T-helper 17 cell (primary cell): ENCODE measurements at regions not wholly inside any gene's neighbourhood (a gene's known extent, or its start where the extent isn't known, plus 50 kb on each side); places are given as distances from the start of the nearest gene placed in this dataset.

Source experiments
- ATAC-seq: fragments of 150-1000 bp; cut with Tn5 transposase; 2 replicates; pipeline ENCODE4 v1.10.0; 2021; ENCODE audit warnings: mild to moderate bottlenecking, moderate library complexity
- DNase-seq, 3 donors: peaks; one replicate each; pipeline versions ENCODE4 v3.0.0 to v3.0.0-alpha.2; 2020 to 2021
- H3K9me3 ChIP-seq: one replicate; pipeline ENCODE4 v1.7.0; 2013; ENCODE audit warnings: low read length, mild to moderate bottlenecking; ENCODE audit not compliant: control insufficient read depth, poor library complexity, severe bottlenecking
- H3K27ac Mint-ChIP-seq: one replicate; pipeline ENCODE4 v1.8.0; 2022; ENCODE audit warnings: mild to moderate bottlenecking, moderate library complexity, mixed read lengths
- H3K27me3 Mint-ChIP-seq: one replicate; pipeline ENCODE4 v1.8.0; 2022; ENCODE audit warnings: mixed read lengths
- H3K36me3 Mint-ChIP-seq: one replicate; pipeline ENCODE4 v1.8.0; 2022; ENCODE audit warnings: low read depth, mixed read lengths
- H3K4me1 Mint-ChIP-seq: one replicate; pipeline ENCODE4 v1.8.0; 2022; ENCODE audit warnings: mild to moderate bottlenecking, mixed read lengths
- H3K4me3 Mint-ChIP-seq: one replicate; pipeline ENCODE4 v1.8.0; 2022; ENCODE audit warnings: mild to moderate bottlenecking, moderate library complexity, mixed read lengths

DNA sequence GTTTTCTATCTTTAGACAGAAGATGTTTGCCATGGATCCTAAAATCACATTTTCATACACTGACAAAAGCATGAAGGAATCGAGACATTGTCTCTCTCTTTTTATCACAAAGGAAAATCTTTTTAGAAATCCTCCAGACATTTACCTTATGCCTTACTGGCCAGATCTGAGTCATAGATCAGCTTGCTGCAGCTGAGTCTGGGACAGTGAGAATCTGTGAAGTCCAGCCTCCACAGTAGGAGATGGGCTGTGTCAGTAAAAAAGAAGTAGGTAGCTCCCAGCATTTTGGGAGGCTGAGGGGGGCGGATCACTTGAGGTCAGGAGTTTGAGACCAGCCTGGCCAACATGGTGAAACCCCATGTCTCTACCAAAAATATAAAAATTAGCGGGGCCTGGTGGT is 333.4 kb upstream of the ZNF462 start:
- no peaks in the 10 kb centered on the region for H3K4me1 Mint-ChIP-seq
- no peaks in the 10 kb centered on the region for H3K27me3 Mint-ChIP-seq
- H3K36me3 Mint-ChIP-seq, result no peaks in the 10 kb centered on the region
- no peak overlapping the region for H3K27ac Mint-ChIP-seq
- H3K9me3 ChIP-seq, result no peaks in the 10 kb centered on the region
- DNase-seq, result no peak
- no peak for ATAC-seq
- no peak overlapping the region for H3K4me3 Mint-ChIP-seq

DNA sequence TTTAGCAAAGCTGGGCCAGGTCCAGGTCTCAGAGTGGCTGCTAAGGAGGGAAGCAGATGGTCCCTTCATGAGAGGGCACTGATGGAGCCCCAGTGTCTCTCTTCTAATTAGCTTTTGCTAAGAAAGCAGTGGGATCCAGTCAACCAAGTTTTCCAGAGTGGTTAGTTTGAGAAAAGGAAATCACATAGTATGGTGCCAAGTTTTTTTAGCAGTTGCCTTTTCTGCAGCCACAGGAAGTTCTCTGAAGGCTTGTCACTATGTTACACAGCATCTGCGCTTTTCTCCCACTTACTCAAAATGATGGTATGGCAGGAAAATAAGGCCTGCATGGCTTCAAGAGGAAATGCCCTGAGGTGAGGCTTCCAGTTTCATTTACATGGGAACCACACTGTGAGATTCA is 331.5 kb upstream of the ZNF462 start:
- ATAC-seq (no peak), DNase-seq (no peak)
- H3K9me3 ChIP-seq, result no peaks in the 10 kb centered on the region
- Mint-ChIP-seq H3K27ac (no peak overlapping the region), H3K27me3 (no peaks in the 10 kb centered on the region), H3K36me3 (no peaks in the 10 kb centered on the region), H3K4me1 (no peaks in the 10 kb centered on the region), H3K4me3 (no peak overlapping the region)

DNA sequence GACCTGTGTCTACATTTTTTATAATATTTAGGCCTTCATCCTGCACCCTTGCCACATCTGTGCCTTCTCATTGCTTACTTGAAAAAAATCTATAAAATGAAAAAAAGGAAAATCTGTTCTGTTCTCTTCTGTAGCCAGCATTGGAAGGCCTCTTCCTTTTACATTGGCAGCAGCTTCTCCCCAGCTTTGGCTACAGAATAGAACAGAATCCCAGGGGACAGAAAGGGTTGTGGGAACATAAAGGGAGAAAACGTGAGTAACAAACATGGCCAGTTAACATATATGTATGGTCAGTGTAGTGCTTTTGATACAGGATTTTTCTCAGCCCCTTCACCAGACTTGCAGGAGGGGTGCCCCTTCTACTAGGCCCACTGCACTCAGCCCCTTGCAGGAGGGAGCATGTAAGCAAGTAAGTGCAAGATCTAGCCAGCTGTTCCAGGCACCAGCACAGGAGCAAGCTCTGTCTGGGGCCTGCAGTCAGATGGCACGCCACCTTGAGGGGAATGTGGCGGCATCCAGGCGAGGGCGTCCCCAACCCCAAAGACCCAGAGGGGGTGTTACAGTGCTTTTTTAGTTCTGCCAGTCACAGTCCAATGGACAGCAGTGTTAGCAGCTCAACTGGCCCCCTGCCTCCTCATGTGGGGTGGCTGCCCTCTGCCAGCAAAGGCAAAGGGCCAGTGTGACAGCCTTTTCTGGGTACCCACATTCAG is 330.5 kb upstream of the ZNF462 start:
- H3K4me3 Mint-ChIP-seq, result no peak overlapping the region
- no peaks in the 10 kb centered on the region for H3K9me3 ChIP-seq
- DNase-seq (no peak), ATAC-seq (no peak)
- H3K27me3 Mint-ChIP-seq, result no peaks in the 10 kb centered on the region
- no peaks in the 10 kb centered on the region for H3K4me1 Mint-ChIP-seq
- no peak overlapping the region for H3K27ac Mint-ChIP-seq
- no peaks in the 10 kb centered on the region for H3K36me3 Mint-ChIP-seq

DNA sequence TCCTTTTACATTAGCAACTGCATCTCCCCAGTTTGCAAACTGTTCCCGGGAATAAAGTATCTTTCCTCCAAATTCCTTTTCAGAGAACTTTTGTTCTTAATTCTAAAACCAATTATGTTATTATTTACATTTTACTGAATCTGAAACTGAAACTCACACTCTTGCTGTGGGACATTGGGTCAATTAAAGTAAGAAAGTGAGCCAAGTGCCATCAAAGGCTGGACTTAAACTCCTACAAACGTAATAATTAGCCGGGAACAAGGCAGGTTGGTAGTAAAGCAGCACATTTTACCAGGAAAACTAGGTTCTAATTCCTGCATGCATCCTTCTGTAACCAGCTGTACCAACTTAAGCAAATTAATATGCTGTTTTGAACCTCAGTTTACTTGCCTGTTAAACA is 328.2 kb upstream of the ZNF462 start:
- no peaks in the 10 kb centered on the region for H3K4me1 Mint-ChIP-seq
- no peaks in the 10 kb centered on the region for H3K9me3 ChIP-seq
- no peaks in the 10 kb centered on the region for H3K36me3 Mint-ChIP-seq
- no peak overlapping the region for H3K27ac Mint-ChIP-seq
- no peak overlapping the region for H3K4me3 Mint-ChIP-seq
- ATAC-seq, result no peak
- no peak for DNase-seq
- H3K27me3 Mint-ChIP-seq, result no peaks in the 10 kb centered on the region

DNA sequence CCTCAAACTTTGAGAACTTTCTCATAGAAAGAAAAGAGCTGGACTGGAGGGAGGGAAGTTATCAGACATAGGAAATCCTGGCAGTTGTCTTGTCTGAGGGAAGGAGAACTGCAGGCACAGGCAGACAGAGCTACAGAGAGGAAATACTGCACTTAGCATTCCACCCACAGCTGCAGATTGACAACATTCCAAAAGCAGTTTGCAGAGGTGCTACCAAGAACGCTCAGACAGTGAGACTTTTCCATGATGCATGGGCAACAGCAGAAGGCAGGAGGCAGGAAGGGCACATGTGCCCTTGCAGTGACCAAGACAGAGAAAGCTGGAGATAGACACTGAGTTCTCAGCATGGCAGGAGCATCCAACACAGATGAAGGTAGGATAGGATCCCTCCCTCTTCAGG is 327.5 kb upstream of the ZNF462 start:
- no peaks in the 10 kb centered on the region for H3K9me3 ChIP-seq
- H3K4me1 Mint-ChIP-seq, result no peaks in the 10 kb centered on the region
- H3K27ac Mint-ChIP-seq, result no peak overlapping the region
- no peak for ATAC-seq
- H3K36me3 Mint-ChIP-seq, result no peaks in the 10 kb centered on the region
- no peaks in the 10 kb centered on the region for H3K27me3 Mint-ChIP-seq
- no peak overlapping the region for H3K4me3 Mint-ChIP-seq
- no peak for DNase-seq

- H3K27ac Mint-ChIP-seq, result no peak overlapping the region
- no peaks in the 10 kb centered on the region for H3K9me3 ChIP-seq
- no peak overlapping the region for H3K4me3 Mint-ChIP-seq
- H3K4me1 Mint-ChIP-seq, result no peaks in the 10 kb centered on the region
- H3K27me3 Mint-ChIP-seq, result no peaks in the 10 kb centered on the region
- ATAC-seq (no peak), DNase-seq (no peak)
- no peaks in the 10 kb centered on the region for H3K36me3 Mint-ChIP-seq
These were observed 304.8 kb upstream of the ZNF462 start for GRCh38 chr9:106557996-106558667.

- Mint-ChIP-seq H3K4me1 (no peaks in the 10 kb centered on the region), H3K27me3 (no peaks in the 10 kb centered on the region), H3K36me3 (no peaks in the 10 kb centered on the region), H3K27ac (no peak overlapping the region), H3K4me3 (no peak overlapping the region)
- ATAC-seq (no peak), DNase-seq (no peak)
- H3K9me3 ChIP-seq, result no peaks in the 10 kb centered on the region
These were observed 302.4 kb upstream of the ZNF462 start for GRCh38 chr9:106560540-106560939.

GRCh38 chr9:106575823-106576222 is 287.1 kb upstream of the ZNF462 start:
- H3K36me3 Mint-ChIP-seq, result no peaks in the 10 kb centered on the region
- no peaks in the 10 kb centered on the region for H3K27me3 Mint-ChIP-seq
- no peaks in the 10 kb centered on the region for H3K9me3 ChIP-seq
- no peak overlapping the region for H3K27ac Mint-ChIP-seq
- ATAC-seq (no peak), DNase-seq (no peak)
- H3K4me1 Mint-ChIP-seq, result no peaks in the 10 kb centered on the region
- no peak overlapping the region for H3K4me3 Mint-ChIP-seq

GRCh38 chr9:106576232-106576760 is 286.7 kb upstream of the ZNF462 start:
- DNase-seq, result no peak
- H3K36me3 Mint-ChIP-seq, result no peaks in the 10 kb centered on the region
- H3K9me3 ChIP-seq, result no peaks in the 10 kb centered on the region
- H3K4me3 Mint-ChIP-seq, result no peak overlapping the region
- H3K27ac Mint-ChIP-seq, result no peak overlapping the region
- no peaks in the 10 kb centered on the region for H3K4me1 Mint-ChIP-seq
- no peak for ATAC-seq
- H3K27me3 Mint-ChIP-seq, result no peaks in the 10 kb centered on the region

DNA sequence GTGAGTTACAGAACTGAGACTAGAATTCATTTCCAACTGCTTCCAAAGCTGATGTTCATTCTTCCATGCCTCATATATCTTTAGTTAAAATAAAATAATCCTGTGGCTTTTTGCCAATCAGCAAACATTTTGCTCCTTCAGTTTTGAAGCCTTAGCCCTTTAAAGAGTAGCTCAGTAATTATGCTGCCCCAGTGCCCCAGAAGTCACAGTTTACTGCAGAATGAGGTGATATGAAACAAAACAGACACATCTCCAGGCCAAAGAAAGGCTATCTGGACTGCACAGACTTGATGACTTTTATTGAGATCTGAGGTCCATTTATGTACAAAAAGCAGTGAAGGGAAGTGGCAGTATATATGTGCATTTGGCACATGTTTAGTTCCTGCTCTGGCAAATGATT is 285.8 kb upstream of the ZNF462 start:
- no peaks in the 10 kb centered on the region for H3K4me1 Mint-ChIP-seq
- no peak overlapping the region for H3K4me3 Mint-ChIP-seq
- no peaks in the 10 kb centered on the region for H3K27me3 Mint-ChIP-seq
- no peaks in the 10 kb centered on the region for H3K9me3 ChIP-seq
- DNase-seq (no peak), ATAC-seq (no peak)
- no peaks in the 10 kb centered on the region for H3K36me3 Mint-ChIP-seq
- no peak overlapping the region for H3K27ac Mint-ChIP-seq

GRCh38 chr9:106580546-106580945 is 282.4 kb upstream of the ZNF462 start:
- H3K4me1 Mint-ChIP-seq, result no peaks in the 10 kb centered on the region
- no peaks in the 10 kb centered on the region for H3K27me3 Mint-ChIP-seq
- no peak for ATAC-seq
- H3K27ac Mint-ChIP-seq, result no peak overlapping the region
- H3K36me3 Mint-ChIP-seq, result no peaks in the 10 kb centered on the region
- no peak for DNase-seq
- no peaks in the 10 kb centered on the region for H3K9me3 ChIP-seq
- H3K4me3 Mint-ChIP-seq, result no peak overlapping the region

DNA sequence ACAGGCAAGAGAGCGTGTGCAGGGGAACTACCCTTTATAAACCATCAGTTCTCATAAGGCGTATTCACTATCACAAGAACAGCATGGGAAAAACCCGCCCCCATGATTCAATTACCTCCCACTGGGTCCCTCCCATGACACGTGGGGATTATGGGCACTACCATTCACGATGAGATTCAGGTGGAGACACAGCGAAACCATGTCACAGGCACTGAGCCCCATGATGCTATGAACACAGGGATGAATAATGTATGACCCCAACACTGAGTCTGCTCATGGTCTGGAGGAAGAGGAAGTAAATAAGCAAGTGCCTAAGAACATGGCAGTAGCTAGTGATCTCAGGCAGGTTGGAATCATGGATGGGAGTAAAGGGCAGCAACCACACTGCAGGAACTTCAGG is 281.0 kb upstream of the ZNF462 start:
- no peaks in the 10 kb centered on the region for H3K9me3 ChIP-seq
- ATAC-seq, result no peak

DNA sequence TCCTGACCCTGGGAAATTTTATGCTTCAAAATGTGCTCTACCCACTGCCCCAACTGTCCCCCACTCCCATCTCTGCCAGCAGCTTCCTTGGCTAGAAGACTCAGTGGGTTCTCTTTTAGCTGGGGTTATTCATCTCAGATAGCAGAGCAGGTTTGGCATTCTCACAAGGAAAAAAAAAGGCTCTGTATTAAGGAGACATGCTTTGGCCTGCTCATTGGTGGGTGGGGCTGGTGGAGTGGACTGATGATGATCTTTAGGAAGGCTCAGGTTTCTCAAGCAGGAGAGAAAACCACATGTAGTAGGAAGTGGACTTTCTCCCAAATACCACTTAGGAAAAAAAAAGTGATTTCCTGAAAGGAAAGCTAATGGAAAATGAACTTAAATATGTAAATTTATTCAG is 279.2 kb upstream of the ZNF462 start:
- no peak for ATAC-seq
- Mint-ChIP-seq H3K27ac (no peak overlapping the region), H3K27me3 (no peaks in the 10 kb centered on the region), H3K4me3 (no peak overlapping the region), H3K4me1 (no peaks in the 10 kb centered on the region), H3K36me3 (no peaks in the 10 kb centered on the region)
- no peak for DNase-seq
- no peaks in the 10 kb centered on the region for H3K9me3 ChIP-seq

More for the DNA sequence above, 281.0 kb upstream of the ZNF462 start:
- H3K4me3 Mint-ChIP-seq, result no peak overlapping the region
- no peaks in the 10 kb centered on the region for H3K4me1 Mint-ChIP-seq
- no peaks in the 10 kb centered on the region for H3K36me3 Mint-ChIP-seq
- no peak overlapping the region for H3K27ac Mint-ChIP-seq
- DNase-seq, result no peak
- H3K27me3 Mint-ChIP-seq, result no peaks in the 10 kb centered on the region

DNA sequence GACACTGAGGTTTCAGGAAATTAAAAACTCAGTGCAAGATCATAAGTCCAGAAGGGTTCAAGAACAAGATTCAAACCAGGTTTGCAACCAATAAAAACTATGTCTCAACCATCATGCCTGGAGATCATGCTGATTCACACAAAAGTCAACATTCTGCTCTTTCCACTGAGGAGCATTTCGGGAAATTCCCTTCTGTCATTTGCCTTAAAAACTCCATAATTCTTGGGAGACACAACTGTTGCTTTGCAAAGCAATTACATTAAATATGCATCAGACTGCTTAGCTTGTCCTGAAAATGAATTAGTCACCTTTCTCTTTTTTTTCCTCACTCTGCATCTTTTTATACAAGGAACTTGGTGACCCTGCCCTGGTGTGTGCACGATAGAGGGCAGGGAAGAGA is 275.9 kb upstream of the ZNF462 start:
- no peak overlapping the region for H3K4me3 Mint-ChIP-seq
- no peaks in the 10 kb centered on the region for H3K36me3 Mint-ChIP-seq
- DNase-seq, result no peak
- H3K27ac Mint-ChIP-seq, result no peak overlapping the region
- no peaks in the 10 kb centered on the region for H3K27me3 Mint-ChIP-seq
- H3K9me3 ChIP-seq, result no peaks in the 10 kb centered on the region
- no peaks in the 10 kb centered on the region for H3K4me1 Mint-ChIP-seq
- no peak for ATAC-seq
